ENCODE measurements at regions not wholly inside any gene's neighbourhood (a gene's known extent, or its start where the extent isn't known, plus 50 kb on each side); places are given as distances from the start of the nearest gene placed in this dataset.

GRCh38 chr10:6817770-6818169, 237.7 kb upstream of the PRKCQ start:
- TF ChIP-seq ELF4 (IDR thresholded peaks at IDR 0.05) (no peak), FOXK2 (IDR thresholded peaks at IDR 0.05) (no peak), PKNOX1 (IDR thresholded peaks at IDR 0.05) (no peak), FOXA1 (IDR thresholded peaks at IDR 0.05) (no peak), L3MBTL2 (conservative IDR thresholded peaks at IDR 0.05) (no peak), ARNT (IDR thresholded peaks at IDR 0.05) (no peak), LEF1 (IDR thresholded peaks at IDR 0.05; ENCODE audit: borderline replicate concordance) (no peak), BHLHE40 (IDR thresholded peaks at IDR 0.05; ENCODE audit: borderline replicate concordance) (no peak), FOXM1 (IDR thresholded peaks at IDR 0.05; ENCODE audit: borderline replicate concordance) (no peak), CTBP1 (IDR thresholded peaks at IDR 0.05; ENCODE audit: borderline replicate concordance) (no peak)
- ChIA-PET CTCF (no interaction called here), POLR2A (no interaction called here)
- no peak for DNase-seq (ENCODE audit: extremely low spot score)

- no peak for DNase-seq (ENCODE audit: extremely low spot score)
- CTCF ChIA-PET = no interaction called here
- TF ChIP-seq ARNT (IDR thresholded peaks at IDR 0.05) = no peak
- TF ChIP-seq LEF1 (IDR thresholded peaks at IDR 0.05; ENCODE audit: borderline replicate concordance) = no peak
- TF ChIP-seq L3MBTL2 (conservative IDR thresholded peaks at IDR 0.05) = no peak
- TF ChIP-seq PKNOX1 (IDR thresholded peaks at IDR 0.05) = no peak
- no peak for TF ChIP-seq CTBP1 (IDR thresholded peaks at IDR 0.05; ENCODE audit: borderline replicate concordance)
- no peak for TF ChIP-seq ZNF384 (IDR thresholded peaks at IDR 0.05)
- no peak for TF ChIP-seq FOXK2 (IDR thresholded peaks at IDR 0.05)
- no peak for TF ChIP-seq SUZ12 (IDR thresholded peaks at IDR 0.05)
- TF ChIP-seq FOXM1 (IDR thresholded peaks at IDR 0.05; ENCODE audit: borderline replicate concordance) = no peak
- no peak for TF ChIP-seq ELF4 (IDR thresholded peaks at IDR 0.05)
- TF ChIP-seq TARDBP (IDR thresholded peaks at IDR 0.05) = no peak
- TF ChIP-seq SP1 (IDR thresholded peaks at IDR 0.05) = no peak
- TF ChIP-seq NFRKB (IDR thresholded peaks at IDR 0.05) = no peak
- TF ChIP-seq BHLHE40 (IDR thresholded peaks at IDR 0.05; ENCODE audit: borderline replicate concordance) = no peak
- no peak for TF ChIP-seq FOXA1 (IDR thresholded peaks at IDR 0.05)
- POLR2A ChIA-PET = no interaction called here
Measured at GRCh38 chr10:6815346-6815745, 235.3 kb upstream of the PRKCQ start.

GRCh38 chr10:6813856-6814255, 233.8 kb upstream of the PRKCQ start:
- POLR2A ChIA-PET = no interaction called here
- TF ChIP-seq FOXA1 (IDR thresholded peaks at IDR 0.05) = no peak
- no peak for TF ChIP-seq L3MBTL2 (conservative IDR thresholded peaks at IDR 0.05)
- no peak for TF ChIP-seq ZNF384 (IDR thresholded peaks at IDR 0.05)
- TF ChIP-seq FOXK2 (IDR thresholded peaks at IDR 0.05) = no peak
- no peak for TF ChIP-seq CTBP1 (IDR thresholded peaks at IDR 0.05; ENCODE audit: borderline replicate concordance)

GRCh38 chr10:6813306-6813705, 233.2 kb upstream of the PRKCQ start:
- POLR2A ChIA-PET = no interaction called here
- CTCF ChIA-PET = no interaction called here
- DNase-seq (ENCODE audit: extremely low spot score) = no peak
- TF ChIP-seq LEF1 (IDR thresholded peaks at IDR 0.05; ENCODE audit: borderline replicate concordance) = no peak
- no peak for TF ChIP-seq ELF4 (IDR thresholded peaks at IDR 0.05)
- no peak for TF ChIP-seq TARDBP (IDR thresholded peaks at IDR 0.05)
- no peak for TF ChIP-seq FOXA1 (IDR thresholded peaks at IDR 0.05)
- TF ChIP-seq FOXM1 (IDR thresholded peaks at IDR 0.05; ENCODE audit: borderline replicate concordance) = no peak
- TF ChIP-seq PKNOX1 (IDR thresholded peaks at IDR 0.05) = no peak
- TF ChIP-seq L3MBTL2 (conservative IDR thresholded peaks at IDR 0.05) = no peak
- TF ChIP-seq SUZ12 (IDR thresholded peaks at IDR 0.05) = no peak
- no peak for TF ChIP-seq FOXK2 (IDR thresholded peaks at IDR 0.05)
- TF ChIP-seq ARNT (IDR thresholded peaks at IDR 0.05) = no peak
- TF ChIP-seq NFRKB (IDR thresholded peaks at IDR 0.05) = no peak
- no peak for TF ChIP-seq SP1 (IDR thresholded peaks at IDR 0.05)
- TF ChIP-seq HDGF (IDR thresholded peaks at IDR 0.05; ENCODE audit: borderline replicate concordance) = no peak
- TF ChIP-seq BHLHE40 (IDR thresholded peaks at IDR 0.05; ENCODE audit: borderline replicate concordance) = no peak
- no peak for TF ChIP-seq ZNF384 (IDR thresholded peaks at IDR 0.05)
- no peak for TF ChIP-seq CTBP1 (IDR thresholded peaks at IDR 0.05; ENCODE audit: borderline replicate concordance)

More at GRCh38 chr10:6813856-6814255, 233.8 kb upstream of the PRKCQ start:
- CTCF ChIA-PET = no interaction called here
- DNase-seq (ENCODE audit: extremely low spot score) = no peak

GRCh38 chr10:6811153-6811552, 231.1 kb upstream of the PRKCQ start:
- POLR2A ChIA-PET = no interaction called here
- TF ChIP-seq FOXM1 (IDR thresholded peaks at IDR 0.05; ENCODE audit: borderline replicate concordance) = no peak
- no peak for TF ChIP-seq LEF1 (IDR thresholded peaks at IDR 0.05; ENCODE audit: borderline replicate concordance)
- TF ChIP-seq NFRKB (IDR thresholded peaks at IDR 0.05) = no peak
- TF ChIP-seq L3MBTL2 (conservative IDR thresholded peaks at IDR 0.05) = no peak
- no peak for TF ChIP-seq CTBP1 (IDR thresholded peaks at IDR 0.05; ENCODE audit: borderline replicate concordance)
- no peak for TF ChIP-seq PKNOX1 (IDR thresholded peaks at IDR 0.05)
- TF ChIP-seq HDGF (IDR thresholded peaks at IDR 0.05; ENCODE audit: borderline replicate concordance) = no peak
- no peak for TF ChIP-seq ARNT (IDR thresholded peaks at IDR 0.05)
- no peak for TF ChIP-seq FOXA1 (IDR thresholded peaks at IDR 0.05)
- TF ChIP-seq SUZ12 (IDR thresholded peaks at IDR 0.05) = no peak
- no peak for TF ChIP-seq BHLHE40 (IDR thresholded peaks at IDR 0.05; ENCODE audit: borderline replicate concordance)
- TF ChIP-seq SP1 (IDR thresholded peaks at IDR 0.05) = no peak
- TF ChIP-seq TARDBP (IDR thresholded peaks at IDR 0.05) = no peak
- no peak for TF ChIP-seq FOXK2 (IDR thresholded peaks at IDR 0.05)
- TF ChIP-seq ZNF384 (IDR thresholded peaks at IDR 0.05) = no peak
- TF ChIP-seq ELF4 (IDR thresholded peaks at IDR 0.05) = no peak
- DNase-seq (ENCODE audit: extremely low spot score) = no peak
- CTCF ChIA-PET = no interaction called here

GRCh38 chr10:6803427-6803783, 223.3 kb upstream of the PRKCQ start:
- CTCF ChIA-PET = no interaction called here
- no peak for TF ChIP-seq ZNF384 (IDR thresholded peaks at IDR 0.05)
- no peak for TF ChIP-seq HDGF (IDR thresholded peaks at IDR 0.05; ENCODE audit: borderline replicate concordance)
- TF ChIP-seq ELF4 (IDR thresholded peaks at IDR 0.05) = no peak
- TF ChIP-seq ARNT (IDR thresholded peaks at IDR 0.05) = no peak
- TF ChIP-seq L3MBTL2 (conservative IDR thresholded peaks at IDR 0.05) = no peak
- TF ChIP-seq FOXM1 (IDR thresholded peaks at IDR 0.05; ENCODE audit: borderline replicate concordance) = no peak
- no peak for TF ChIP-seq SP1 (IDR thresholded peaks at IDR 0.05)
- no peak for TF ChIP-seq NFRKB (IDR thresholded peaks at IDR 0.05)
- TF ChIP-seq FOXA1 (IDR thresholded peaks at IDR 0.05) = no peak
- no peak for TF ChIP-seq SUZ12 (IDR thresholded peaks at IDR 0.05)
- TF ChIP-seq FOXK2 (IDR thresholded peaks at IDR 0.05) = no peak
- no peak for TF ChIP-seq TARDBP (IDR thresholded peaks at IDR 0.05)
- no peak for TF ChIP-seq CTBP1 (IDR thresholded peaks at IDR 0.05; ENCODE audit: borderline replicate concordance)
- TF ChIP-seq BHLHE40 (IDR thresholded peaks at IDR 0.05; ENCODE audit: borderline replicate concordance) = no peak
- POLR2A ChIA-PET = no interaction called here
- no peak for DNase-seq (ENCODE audit: extremely low spot score)

Data from HEK293T (cell line).